HG03135 (cell line): ENCODE measurements at regions not wholly inside any gene's neighbourhood (a gene's known extent, or its start where the extent isn't known, plus 50 kb on each side); places are given as distances from the start of the nearest gene placed in this dataset.

ENCODE experiments used
- ATAC-seq: cut with Tn5 transposase; IDR thresholded peaks from one replicate; pipeline ENCODE4 v1.9.1; 2021; ENCODE audit warnings: mild to moderate bottlenecking, moderate library complexity; ENCODE audit not compliant: unreplicated experiment

GRCh38 chr12:25058012-25058411, 109.1 kb upstream of the BCAT1 start:
- ATAC-seq = no peak

GRCh38 chr12:25056486-25057130, 107.7 kb upstream of the BCAT1 start:
- ATAC-seq = no peak

GRCh38 chr12:25056011-25056410, 107.1 kb upstream of the BCAT1 start:
- no peak for ATAC-seq

GRCh38 chr12:25054783-25055144, 105.9 kb upstream of the BCAT1 start:
- ATAC-seq = no peak

- no peak for ATAC-seq
These were observed 105.3 kb upstream of the BCAT1 start for GRCh38 chr12:25054076-25054782.

- ATAC-seq = no peak
These were observed 104.0 kb upstream of the BCAT1 start for GRCh38 chr12:25052914-25053211.

- ATAC-seq = peak; percentile 63
These were observed 103.5 kb upstream of the BCAT1 start for GRCh38 chr12:25052196-25052913.

GRCh38 chr12:25051656-25052195, 102.8 kb upstream of the BCAT1 start:
- ATAC-seq = peak; percentile 63

- ATAC-seq = no peak
These were observed 102.3 kb upstream of the BCAT1 start for GRCh38 chr12:25051171-25051570.

GRCh38 chr12:25045869-25046268, 97.0 kb upstream of the BCAT1 start:
- no peak for ATAC-seq

- peak; percentile 84 for ATAC-seq
These were observed 92.3 kb upstream of the BCAT1 start for GRCh38 chr12:25041006-25041741.

- ATAC-seq = no peak
These were observed 91.7 kb upstream of the BCAT1 start for GRCh38 chr12:25040593-25040992.

GRCh38 chr12:25034676-25035075, 85.8 kb upstream of the BCAT1 start:
- no peak for ATAC-seq

GRCh38 chr12:25025951-25026490, 77.1 kb upstream of the BCAT1 start:
- ATAC-seq = no peak

GRCh38 chr12:25025260-25025659, 76.4 kb upstream of the BCAT1 start:
- no peak for ATAC-seq

- ATAC-seq = no peak
These were observed 74.9 kb upstream of the BCAT1 start for GRCh38 chr12:25023808-25024207.

- peak; percentile 87 for ATAC-seq
These were observed 71.8 kb upstream of the BCAT1 start for GRCh38 chr12:25020621-25021243.

- no peak for ATAC-seq
These were observed 69.2 kb upstream of the BCAT1 start for GRCh38 chr12:25018146-25018545.

- no peak for ATAC-seq
These were observed 68.4 kb upstream of the BCAT1 start for GRCh38 chr12:25017336-25017735.

- ATAC-seq = no peak
These were observed 66.1 kb upstream of the BCAT1 start for GRCh38 chr12:25014961-25015360.

- ATAC-seq = no peak
These were observed 64.2 kb upstream of the BCAT1 start for GRCh38 chr12:25013061-25013460.
